Activated CD4-positive, alpha-beta T cell treated with anti-CD3 and anti-CD28 coated beads, Interleukin-2, Interleukin-4, amounts not matched to agents 100 ng/mL and 50 ng/mL, durations not matched to agents 16 hours and 8 hours (primary cell): ENCODE measurements at regions not wholly inside any gene's neighbourhood (a gene's known extent, or its start where the extent isn't known, plus 50 kb on each side); places are given as distances from the start of the nearest gene placed in this dataset.

Source experiments
- DNase-seq: peaks from one replicate; pipeline ENCODE4 v3.0.0-alpha.2; 2020; ENCODE audit warnings: low spot score

DNA sequence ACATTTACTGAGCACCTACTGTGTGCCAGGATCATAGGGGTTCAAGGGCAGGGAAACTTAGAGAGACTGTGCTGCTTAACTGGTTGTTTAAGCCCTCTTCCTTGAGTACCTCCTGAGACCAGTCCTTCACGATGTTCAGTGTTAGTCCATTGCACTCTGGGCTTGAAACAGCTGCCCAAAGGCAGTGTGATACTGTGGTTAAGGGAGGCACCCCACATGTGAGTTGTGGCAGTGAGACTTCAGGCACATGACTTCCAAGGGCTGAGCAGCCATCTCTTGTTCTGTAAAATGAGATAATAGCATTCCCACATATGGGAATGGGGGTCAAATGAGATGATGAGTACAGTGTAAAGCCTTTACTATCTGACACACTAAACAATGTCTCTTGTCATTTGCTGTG lies 75.1 kb downstream of the LINGO1 start:
- DNase-seq = no peak

DNA sequence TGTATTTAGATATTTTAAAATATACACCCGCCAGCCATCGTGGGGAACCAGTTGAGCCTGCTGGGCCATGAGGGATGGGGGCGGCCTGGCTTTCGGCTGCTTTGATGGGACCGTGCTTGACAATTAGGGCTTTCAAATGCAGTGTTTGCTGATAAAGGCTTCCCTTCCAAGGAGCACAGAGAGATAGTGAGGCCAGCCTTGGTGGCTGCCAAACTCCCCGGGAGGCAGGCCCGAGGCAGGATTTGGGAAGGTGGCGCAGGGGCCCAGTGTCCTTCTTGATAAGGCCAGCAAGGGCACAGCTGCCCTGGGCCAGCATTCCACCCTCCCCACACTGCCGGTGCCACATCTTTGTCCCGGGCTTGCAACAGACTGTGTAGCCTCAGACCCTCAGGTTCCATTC lies 75.6 kb downstream of the LINGO1 start:
- no peak for DNase-seq

DNA sequence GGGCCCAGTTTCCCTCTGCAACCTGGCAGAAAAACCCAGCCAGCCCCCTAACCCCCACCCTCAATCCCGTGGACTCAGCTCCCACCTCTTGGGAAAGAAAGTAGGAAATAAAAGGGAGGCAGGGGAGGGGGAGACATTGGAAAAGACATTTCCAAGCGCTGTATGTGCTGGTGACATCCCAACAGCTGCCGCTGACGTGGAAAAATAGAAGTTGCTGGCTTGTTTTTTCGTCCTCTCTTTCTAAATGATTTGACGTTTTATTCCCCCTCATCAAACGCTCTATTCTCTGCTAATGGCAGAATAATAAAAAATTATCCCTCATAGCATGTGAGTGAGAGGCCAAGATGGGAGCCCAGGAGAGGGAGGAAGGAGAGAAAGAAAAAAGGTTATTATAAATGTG lies 76.1 kb downstream of the LINGO1 start:
- no peak for DNase-seq

DNA sequence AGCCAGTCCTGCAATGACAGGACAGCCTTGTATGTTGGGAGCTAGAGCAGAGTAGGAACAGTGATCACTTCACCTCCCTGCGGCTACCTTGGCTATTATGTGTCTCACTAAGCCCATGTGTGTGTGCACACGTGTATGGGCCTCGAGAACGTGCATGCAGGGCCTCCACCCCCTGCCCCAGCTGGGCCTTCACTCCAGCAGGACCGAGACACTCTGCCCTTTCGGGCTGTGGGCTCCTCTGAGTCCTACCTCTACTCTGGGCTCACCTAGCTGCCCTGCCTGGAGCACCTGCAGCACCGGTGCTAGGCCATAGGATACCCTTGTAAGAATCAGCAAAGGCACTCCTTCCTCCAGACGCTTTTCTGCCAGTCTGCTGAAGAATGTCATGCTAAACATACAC lies 77.5 kb downstream of the LINGO1 start:
- DNase-seq = no peak

DNA sequence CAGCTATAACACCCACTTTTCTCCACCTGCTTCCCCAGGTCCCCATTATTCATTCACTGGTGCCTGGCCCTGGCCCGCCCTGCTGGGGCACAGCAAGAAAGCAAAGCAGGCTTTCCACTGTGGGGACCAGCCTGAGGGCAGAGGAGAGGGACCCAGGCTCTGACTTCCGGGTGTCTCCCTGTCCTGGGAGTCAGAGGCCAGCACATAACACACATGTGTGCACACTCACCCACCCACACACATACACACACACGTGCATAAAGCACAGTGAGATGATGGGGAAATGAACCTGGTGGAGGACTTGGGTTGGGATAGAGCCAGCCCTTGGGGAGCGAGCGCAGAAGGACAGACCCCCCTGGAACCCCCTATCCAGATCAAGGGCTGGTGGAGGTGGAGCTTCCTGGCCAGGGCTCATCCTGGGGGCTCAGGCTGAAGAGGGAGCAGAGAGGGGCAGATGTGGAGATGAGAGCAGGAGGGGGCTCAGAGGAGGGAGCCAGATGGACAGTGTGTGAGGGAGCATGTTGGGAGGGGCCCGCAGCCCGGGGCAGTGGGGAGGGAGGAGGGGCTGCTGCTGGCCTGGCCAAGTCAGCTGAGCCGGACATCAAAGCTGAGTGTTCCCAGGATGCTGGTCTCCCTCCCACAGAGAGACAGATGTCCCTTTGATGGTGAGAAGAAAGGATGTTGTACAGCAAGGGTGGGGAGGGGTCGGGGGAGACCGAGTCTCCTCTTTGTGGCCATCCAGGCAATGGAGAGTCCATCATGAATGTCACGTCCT lies 78.2 kb downstream of the LINGO1 start:
- DNase-seq = no peak

DNA sequence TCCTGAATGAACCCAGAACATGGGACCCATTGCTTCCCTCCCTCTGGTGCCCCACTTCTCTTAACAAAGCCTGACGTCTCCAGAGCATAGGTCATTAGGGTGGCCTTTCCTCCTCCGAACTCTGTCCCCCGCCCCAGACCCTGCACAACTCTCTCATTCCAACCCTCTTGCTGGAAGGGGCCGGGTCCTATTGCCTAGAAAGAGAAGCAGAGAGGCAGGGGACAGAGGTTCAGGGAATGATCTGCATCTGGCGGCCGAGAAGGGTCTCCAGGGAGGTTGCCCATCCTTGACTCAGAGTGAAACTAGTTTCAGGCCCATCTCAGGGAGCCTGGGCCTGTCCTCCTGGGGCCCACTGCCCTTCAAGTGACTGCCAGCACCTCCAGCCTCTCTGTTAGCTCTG lies 79.0 kb downstream of the LINGO1 start:
- DNase-seq = no peak

DNA sequence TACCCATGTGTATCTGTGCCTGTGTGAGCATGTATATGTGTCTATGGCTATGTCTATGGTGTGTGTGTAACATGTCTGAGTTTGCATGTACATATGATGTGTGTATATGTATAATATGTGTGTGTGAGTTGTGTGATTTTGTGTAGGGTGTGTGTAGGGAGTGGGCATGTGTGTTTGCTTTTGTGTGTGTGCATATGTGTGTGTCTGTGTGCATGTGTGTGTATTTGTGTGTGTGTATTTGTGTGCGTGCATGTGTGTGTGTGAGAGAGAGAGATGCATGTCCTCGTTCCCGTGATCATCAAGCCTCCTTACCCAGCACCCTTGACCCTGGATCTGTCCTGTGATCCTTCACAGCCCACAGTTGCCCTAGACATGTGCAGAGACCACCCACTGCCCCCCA lies 79.5 kb downstream of the LINGO1 start:
- DNase-seq = no peak

DNA sequence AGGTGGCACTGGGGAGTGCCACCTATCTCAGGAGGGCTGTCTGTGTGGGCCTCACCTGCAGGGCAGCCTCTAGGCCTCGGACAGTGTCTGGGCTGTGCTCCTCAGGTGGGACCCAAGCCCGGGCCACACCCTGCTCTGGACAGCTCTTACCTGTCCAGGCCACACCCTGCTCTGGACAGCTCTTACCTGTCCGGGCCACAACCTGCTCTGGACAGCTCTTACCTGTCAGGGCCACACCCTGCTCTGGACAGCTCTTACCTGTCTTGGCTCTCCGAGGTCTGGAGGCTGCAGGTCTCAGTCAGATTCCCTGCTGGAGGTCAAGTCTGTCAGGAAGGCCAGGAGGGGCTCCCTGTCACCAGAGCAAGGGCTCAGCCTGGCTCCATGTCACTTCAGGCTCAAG lies 80.6 kb downstream of the LINGO1 start:
- no peak for DNase-seq

DNA sequence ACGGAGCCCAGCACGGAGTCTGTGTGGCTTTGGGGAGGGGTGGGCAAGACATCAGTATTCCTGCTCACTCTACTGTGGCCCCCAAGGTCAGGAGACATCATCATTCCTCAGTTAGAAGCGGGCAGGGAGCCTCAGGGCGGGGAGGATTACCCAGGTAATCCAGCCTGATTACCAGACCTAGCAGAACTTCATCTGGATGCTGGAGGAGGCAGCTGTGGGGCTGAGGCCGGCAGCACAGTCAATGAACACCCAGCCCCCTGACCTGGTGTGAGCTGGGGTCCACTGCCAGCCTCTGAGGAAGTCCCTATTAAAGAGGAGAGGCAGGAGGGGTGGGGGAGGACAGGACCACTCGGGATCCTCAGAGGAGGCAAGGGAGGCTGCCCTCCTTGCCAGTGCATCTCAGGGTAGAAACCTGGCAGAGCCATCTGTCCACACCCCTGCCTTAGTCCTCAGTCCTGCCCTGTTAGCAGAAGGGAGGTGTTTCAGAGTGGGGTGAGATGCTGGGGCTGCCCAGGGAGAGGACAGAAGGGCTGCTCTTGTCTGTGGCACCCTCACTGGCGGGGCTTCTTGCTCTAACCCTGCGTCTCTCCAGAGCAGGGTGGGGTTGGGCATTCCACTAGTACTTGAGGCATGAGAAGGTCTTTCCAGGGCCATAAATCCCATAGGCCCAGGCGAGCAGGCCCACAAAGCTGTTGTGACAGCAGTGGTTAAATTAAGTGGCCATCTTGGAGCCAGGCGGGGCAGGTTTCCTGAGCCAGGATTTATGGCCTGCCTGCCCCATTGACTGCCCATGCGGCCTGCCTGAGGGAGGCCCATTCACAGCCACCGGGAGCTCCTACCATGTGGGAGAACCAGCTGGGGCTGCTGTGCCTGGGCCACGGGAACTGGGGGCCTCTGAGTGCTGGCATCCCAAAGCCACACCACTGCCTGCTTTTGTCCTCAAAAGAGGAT lies 82.1 kb downstream of the LINGO1 start:
- DNase-seq = no peak

DNA sequence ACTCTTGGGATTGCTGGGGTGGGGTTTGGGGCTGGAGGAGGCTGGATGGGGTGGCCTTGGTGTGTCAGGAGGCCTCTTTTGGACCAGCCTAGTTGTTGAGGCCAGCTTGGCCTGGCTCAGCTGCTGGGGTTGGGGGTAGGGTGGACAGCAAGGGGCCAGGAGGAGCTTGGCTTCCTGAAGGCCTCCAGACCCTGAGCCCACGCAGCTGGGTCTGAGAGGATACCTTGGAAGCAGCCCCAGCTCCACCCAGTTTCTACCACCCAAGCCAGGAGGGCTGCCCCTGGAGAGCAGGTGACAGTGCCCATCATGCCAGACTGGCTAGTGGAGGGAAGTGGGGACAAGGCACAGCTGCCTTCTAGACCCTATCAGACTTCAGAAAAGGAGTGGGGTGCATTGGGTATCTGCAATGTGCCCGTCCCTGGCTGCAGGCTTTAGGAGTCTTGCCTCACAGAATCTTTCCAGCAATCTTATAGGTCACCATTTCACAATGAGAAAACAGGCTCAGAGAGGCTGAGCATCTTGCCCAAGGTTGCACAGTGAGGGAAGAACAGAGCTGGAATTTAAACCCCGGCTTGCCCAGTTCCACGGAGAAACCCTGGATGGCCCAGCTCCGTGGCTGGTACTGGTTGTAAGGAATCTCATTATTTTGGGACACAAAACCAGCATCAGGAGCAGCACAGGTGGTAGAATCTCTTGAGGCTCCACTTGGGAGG lies 83.0 kb downstream of the LINGO1 start:
- DNase-seq = no peak

DNA sequence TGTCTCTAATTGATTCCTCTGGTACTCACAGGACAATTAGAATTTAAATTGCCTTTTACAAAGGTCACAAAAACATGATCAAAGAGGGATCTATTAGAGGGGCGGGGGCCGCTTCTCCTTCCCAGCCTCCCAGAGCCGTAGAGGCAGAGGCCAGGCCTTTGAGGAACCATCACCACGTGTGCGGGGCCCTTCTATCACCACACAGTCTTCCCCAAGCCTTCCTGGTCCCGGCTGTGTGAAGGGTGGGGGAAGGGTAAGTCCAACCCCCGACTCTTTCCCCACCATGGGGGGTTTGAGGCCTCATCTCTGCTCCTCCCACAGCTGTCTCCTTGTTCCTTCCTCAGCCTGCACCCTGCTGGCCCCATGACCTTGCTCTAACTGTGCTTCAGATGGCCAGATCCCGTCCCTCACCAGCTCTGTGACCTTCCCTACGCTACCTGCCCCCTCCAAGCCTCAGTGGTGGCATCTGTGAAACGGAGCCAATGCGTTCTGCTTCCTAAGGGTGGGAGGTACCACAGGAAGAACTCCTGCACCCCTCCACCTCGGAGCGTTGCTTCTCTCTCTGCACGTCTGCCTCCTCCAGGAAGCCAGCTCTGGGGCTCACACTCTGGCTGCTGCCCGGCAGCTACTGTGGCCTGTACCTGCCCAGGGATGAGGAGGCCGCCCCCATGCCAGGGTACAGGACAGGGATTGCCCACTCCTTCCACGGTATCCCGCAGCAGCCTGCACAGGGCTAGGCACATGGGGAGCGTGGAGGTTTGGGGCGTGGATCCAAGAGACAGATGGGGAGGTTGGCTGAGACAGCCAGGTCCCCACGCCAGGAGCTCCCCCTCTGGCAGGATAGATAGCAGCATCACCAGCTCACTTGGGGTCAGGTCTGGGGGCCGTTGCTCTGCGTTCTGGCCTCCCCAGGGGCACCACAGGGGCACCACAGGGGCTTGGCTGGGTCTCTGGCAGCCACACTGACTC lies 83.8 kb downstream of the LINGO1 start:
- DNase-seq = no peak

DNA sequence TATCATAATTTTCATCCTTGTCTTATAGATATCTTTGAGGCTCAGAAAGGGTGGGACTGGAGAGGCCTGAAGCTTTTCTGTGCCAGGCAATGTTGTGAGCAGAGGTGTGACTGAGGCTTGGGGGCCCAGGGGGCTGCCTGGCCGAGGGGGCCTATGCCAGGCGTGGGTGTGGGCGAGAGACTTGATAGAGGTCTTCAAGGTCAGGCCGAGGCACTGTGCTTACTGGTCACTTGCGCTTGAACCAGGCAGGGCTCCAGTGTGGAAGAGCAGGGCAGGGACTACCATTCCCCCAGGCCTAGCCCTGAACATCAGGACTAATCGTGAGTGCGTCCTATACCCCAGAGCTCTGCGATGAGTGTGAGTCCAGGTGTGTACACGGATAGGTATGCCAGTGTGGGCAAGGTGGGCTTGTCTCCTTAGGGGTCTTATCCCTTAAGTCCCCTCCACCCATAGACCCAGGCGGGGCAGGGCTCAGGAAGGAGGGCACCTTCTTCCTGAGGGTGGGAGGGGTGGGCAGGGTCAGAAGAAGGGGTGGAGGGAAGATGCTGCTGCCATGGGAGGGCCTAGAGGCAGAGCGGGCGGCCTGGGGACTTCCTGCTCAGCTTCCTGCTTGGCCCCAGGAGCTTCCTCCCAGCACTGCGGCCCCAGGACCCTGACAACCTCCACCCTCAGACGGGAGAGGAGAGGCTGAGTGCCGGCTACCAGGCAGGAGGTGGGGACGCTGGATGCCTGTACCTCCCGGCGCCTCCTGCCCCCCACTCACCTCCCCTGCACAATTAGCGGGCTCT lies 84.7 kb downstream of the LINGO1 start:
- no peak for DNase-seq

DNA sequence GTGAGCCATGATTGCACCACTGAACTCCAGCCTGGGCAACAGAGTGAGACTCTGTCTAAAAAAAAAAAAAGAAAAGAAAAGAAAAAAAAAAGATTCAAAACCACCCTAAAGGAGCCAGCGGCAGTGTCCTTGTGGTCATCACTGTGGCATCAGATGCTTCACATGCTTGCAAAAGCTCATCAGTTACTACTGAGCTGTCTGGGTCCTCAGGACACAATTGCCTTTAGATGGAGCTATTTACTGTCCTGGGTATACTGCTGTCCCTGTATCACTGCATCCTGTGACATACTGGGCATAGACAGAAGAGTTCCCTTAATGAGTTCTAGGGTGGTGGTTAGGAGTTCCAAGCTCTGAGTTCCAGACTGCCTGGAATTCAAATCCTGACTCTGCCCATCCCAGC lies 85.8 kb downstream of the LINGO1 start:
- DNase-seq = no peak

DNA sequence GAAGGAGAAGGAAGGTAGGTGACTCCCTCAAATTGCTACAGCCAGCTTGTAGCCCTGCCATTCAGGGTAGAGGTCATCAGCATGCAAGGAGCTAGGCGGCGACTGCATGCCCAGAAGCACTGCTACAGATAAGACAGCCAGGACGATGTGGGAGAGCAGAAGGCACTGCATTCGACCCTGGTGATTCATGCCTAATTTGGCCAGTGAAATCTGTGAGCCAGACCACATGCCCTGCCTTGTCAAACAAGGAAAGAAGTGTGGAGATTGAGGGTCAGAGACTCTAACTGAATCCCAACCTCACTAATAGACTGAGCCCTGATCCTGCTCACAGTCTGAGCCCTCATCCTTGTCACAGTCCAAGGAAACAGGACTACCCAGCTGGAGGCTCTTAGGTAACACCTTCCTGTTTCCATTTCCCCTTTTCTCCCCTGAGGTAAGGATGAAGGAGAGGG lies 86.6 kb downstream of the LINGO1 start:
- DNase-seq = no peak

DNA sequence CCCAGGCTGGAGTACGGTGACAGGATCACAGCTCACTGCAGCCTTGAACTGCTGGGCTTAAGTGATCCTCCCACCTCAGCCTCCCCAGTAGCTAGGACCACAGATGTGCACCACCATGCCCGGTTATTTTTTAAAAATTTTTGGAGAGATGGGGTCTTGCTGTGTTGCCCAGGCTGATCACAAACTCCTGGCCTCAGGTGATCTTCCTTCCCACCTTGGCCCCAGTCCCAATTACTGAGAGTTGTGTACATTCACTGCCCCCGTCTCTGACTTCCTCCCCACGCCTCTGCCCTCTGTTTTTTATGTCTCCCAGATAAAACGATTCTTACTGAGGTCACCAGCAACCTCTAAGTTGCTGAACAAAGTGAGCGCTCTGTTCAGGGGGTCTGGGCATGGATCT lies 87.7 kb downstream of the LINGO1 start:
- no peak for DNase-seq

DNA sequence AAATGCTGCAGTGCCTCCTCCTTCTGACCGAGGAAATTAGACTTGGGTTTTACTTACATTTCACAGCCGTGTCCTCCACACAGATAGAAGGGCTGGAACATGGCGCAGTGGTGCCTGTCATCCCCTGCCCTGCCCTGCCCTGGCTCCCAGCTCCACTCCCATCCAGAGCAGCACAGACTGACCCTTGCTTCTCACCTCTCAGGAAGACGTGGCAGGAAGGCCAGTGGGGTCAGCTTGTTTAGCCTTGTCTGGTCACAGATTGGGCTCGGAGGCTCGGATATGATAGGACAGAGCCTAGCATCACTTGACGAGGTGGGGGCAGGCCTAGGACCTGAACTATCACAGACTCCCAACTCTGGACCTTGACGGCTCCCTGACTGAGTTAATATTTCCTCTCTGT lies 88.5 kb downstream of the LINGO1 start:
- no peak for DNase-seq

DNA sequence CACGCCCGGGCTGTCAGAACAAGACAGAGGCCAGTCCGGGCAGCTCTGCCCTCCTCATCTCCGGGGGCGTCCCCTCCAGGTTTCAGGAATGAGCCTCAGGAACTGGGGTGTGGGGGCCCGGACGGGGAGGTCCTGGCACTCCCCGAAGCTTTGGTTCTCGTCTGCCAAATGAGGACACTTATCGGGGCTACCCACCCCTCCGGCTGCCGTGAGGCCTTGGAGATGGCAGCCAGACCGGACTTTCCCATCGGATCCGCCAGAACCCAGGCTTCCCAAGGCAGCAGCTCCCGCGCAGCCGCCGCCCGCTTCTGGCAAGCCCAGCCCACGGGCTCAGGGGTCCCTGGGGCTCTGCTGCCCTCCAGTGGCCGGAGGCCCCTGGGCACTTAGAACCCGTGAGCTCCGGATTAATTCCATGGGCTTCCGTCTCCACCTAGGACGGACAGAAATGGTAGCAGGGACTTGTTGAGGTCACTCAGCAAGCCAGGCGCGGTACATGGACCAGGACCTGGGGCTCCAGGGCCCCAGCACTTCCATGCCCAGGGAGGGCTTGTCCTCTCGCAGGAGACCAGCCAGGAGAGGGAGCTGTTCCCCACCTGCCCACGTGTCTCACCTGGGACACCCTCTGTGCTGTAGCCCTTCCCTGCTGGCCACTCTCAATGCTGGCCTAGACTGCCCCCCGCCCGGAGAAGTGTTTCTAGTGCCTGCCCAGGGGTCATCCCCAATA lies 89.4 kb downstream of the LINGO1 start:
- peak; percentile 79 for DNase-seq

DNA sequence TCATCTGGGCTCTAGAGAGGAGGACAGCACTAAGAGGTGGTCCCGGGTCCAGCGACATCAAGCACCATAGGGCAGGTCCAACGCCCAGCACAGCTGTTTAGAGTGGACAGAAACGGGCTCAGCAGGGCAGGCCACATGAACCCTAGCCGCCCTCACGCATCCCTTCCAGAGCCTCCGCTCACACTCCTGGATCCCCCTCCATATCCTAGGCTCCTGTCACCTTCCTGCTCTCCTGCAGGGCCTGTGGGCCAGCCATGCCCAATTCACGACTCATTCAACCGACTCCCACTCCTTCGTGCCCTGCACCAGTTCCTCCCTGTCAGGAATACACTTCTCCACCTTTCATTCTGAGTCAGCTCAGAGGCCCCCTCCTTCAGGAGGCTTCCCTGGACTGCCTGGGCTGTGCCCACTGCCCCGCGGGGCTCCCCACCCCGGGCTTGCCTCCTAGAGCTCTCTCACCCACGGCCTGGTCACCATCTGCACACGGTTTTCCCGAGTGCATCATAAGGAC lies 90.2 kb downstream of the LINGO1 start:
- no peak for DNase-seq

DNA sequence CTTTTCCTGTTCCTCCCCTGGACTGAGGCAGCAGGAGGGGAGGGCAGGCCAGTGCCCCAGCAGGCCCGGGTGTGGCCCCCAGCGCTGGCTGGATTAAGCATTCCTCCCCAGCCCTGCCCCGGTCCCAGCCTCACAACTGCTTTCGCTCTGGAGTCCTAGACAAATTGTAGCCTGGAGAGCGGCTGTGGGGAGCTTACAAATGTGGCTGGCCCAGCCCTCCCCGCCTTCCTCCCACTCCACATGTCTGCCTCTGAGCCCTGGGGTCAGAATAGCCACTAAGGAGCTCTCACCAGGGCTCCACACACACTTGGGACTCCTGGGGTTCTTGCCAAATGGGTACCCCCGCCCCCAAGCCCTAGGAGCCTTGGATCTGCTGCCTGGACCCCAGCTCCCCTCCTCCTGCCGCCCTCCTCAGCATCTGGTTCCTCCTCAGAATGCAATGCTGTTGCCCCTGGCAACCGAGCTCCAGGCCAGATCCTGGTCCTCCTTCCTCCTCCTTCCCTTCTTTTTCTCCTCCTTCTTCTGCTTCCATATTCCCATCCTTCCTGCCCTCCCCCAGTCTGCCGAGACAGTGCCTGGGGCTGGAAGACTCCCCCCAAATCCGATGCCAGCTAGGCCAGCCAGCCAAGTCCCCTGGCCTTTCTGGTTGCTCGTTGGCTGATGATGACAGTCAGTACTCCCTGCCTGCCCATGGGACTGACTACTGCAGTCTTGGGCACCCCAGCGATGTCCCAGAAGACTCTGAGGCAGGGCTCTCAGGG lies 91.1 kb downstream of the LINGO1 start:
- DNase-seq = no peak
